Activated T-helper 1 cell treated with anti-CD3 and anti-CD28 coated beads, Interleukin-12 subunit alpha, Interleukin-12 subunit beta, Interleukin-2, Interleukin-4 antibody, amounts not matched to agents 30 ng/mL and 10 ng/mL and 1 ng/mL, durations not matched to agents 14 hours and 24 hours and 36 hours (primary cell): ENCODE measurements at regions not wholly inside any gene's neighbourhood (a gene's known extent, or its start where the extent isn't known, plus 50 kb on each side); places are given as distances from the start of the nearest gene placed in this dataset.

ENCODE experiments used
- DNase-seq: peaks from one replicate; pipeline ENCODE4 v3.0.0; 2021; ENCODE audit warnings: low spot score
- H3K27ac Mint-ChIP-seq: one replicate; pipeline ENCODE4 v1.8.0; 2021; ENCODE audit warnings: mild to moderate bottlenecking, mixed read lengths
- H3K27me3 Mint-ChIP-seq: one replicate; pipeline ENCODE4 v1.8.0; 2022; ENCODE audit warnings: mild to moderate bottlenecking, moderate library complexity, mixed read lengths; ENCODE audit not compliant: insufficient read depth
- H3K36me3 Mint-ChIP-seq: one replicate; pipeline ENCODE4 v1.8.0; 2021; ENCODE audit warnings: low read depth, mixed read lengths
- H3K4me1 Mint-ChIP-seq: one replicate; pipeline ENCODE4 v1.8.0; 2021; ENCODE audit warnings: low read depth, mixed read lengths
- H3K4me3 Mint-ChIP-seq: one replicate; pipeline ENCODE4 v1.8.0; 2021; ENCODE audit warnings: mild to moderate bottlenecking, moderate library complexity, mixed read lengths
- H3K9me3 Mint-ChIP-seq: one replicate; pipeline ENCODE4 v1.8.0; 2021; ENCODE audit warnings: mixed read lengths
- intact Hi-C: fragments of 100-400 bp; cut with micrococcal nuclease; formaldehyde crosslinking; loops from one replicate; pipeline ENCODE4 v1.15.1; 2024

GRCh38 chr20:22499515-22500166, 84.7 kb downstream of the FOXA2 start:
- H3K36me3 Mint-ChIP-seq = no peaks in the 10 kb centered on the region
- no peaks in the 10 kb centered on the region for H3K4me1 Mint-ChIP-seq

GRCh38 chr20:22496817-22497216, 87.6 kb downstream of the FOXA2 start:
- intact Hi-C loops = no loop called here
- Mint-ChIP-seq H3K27ac (no peak overlapping the region), H3K27me3 (no peaks in the 10 kb centered on the region), H3K9me3 (peaks cover 6% of the 10 kb centered on the region), H3K4me1 (no peaks in the 10 kb centered on the region), H3K4me3 (no peak overlapping the region), H3K36me3 (no peaks in the 10 kb centered on the region)
- DNase-seq = no peak

More at GRCh38 chr20:22499515-22500166, 84.7 kb downstream of the FOXA2 start:
- no peak for DNase-seq
- Mint-ChIP-seq H3K27ac (no peak overlapping the region), H3K4me3 (no peak overlapping the region), H3K9me3 (peaks cover 6% of the 10 kb centered on the region), H3K27me3 (no peaks in the 10 kb centered on the region)
- intact Hi-C loops = no loop called here

- DNase-seq = no peak
- Mint-ChIP-seq H3K9me3 (peaks cover 6% of the 10 kb centered on the region), H3K27me3 (no peaks in the 10 kb centered on the region), H3K4me1 (no peaks in the 10 kb centered on the region), H3K27ac (no peak overlapping the region), H3K4me3 (no peak overlapping the region), H3K36me3 (no peaks in the 10 kb centered on the region)
- intact Hi-C loops = no loop called here
These were observed 88.6 kb downstream of the FOXA2 start for GRCh38 chr20:22495789-22496188.

GRCh38 chr20:22495172-22495571, 89.2 kb downstream of the FOXA2 start:
- no peak overlapping the region for H3K4me3 Mint-ChIP-seq
- no peak overlapping the region for H3K27ac Mint-ChIP-seq
- H3K4me1 Mint-ChIP-seq = no peaks in the 10 kb centered on the region
- intact Hi-C loops = no loop called here
- H3K9me3 Mint-ChIP-seq = peaks cover 2% of the 10 kb centered on the region
- DNase-seq = no peak
- no peaks in the 10 kb centered on the region for H3K36me3 Mint-ChIP-seq
- no peaks in the 10 kb centered on the region for H3K27me3 Mint-ChIP-seq

GRCh38 chr20:22492497-22492896, 91.9 kb downstream of the FOXA2 start:
- H3K4me1 Mint-ChIP-seq = no peaks in the 10 kb centered on the region
- no peak for DNase-seq
- no peaks in the 10 kb centered on the region for H3K9me3 Mint-ChIP-seq
- no peaks in the 10 kb centered on the region for H3K36me3 Mint-ChIP-seq
- H3K27ac Mint-ChIP-seq = no peak overlapping the region
- intact Hi-C loops = no loop called here
- H3K27me3 Mint-ChIP-seq = no peaks in the 10 kb centered on the region
- no peak overlapping the region for H3K4me3 Mint-ChIP-seq

GRCh38 chr20:22491194-22491505, 93.2 kb downstream of the FOXA2 start:
- H3K27me3 Mint-ChIP-seq = no peaks in the 10 kb centered on the region
- H3K4me3 Mint-ChIP-seq = no peak overlapping the region
- H3K9me3 Mint-ChIP-seq = no peaks in the 10 kb centered on the region
- no peaks in the 10 kb centered on the region for H3K4me1 Mint-ChIP-seq
- no peak for DNase-seq
- H3K27ac Mint-ChIP-seq = no peak overlapping the region
- no peaks in the 10 kb centered on the region for H3K36me3 Mint-ChIP-seq
- intact Hi-C loops = no loop called here

GRCh38 chr20:22490287-22491193, 93.8 kb downstream of the FOXA2 start:
- DNase-seq = no peak
- no peaks in the 10 kb centered on the region for H3K4me1 Mint-ChIP-seq
- no peak overlapping the region for H3K27ac Mint-ChIP-seq
- intact Hi-C loops = no loop called here
- no peak overlapping the region for H3K4me3 Mint-ChIP-seq
- H3K9me3 Mint-ChIP-seq = no peaks in the 10 kb centered on the region
- H3K27me3 Mint-ChIP-seq = no peaks in the 10 kb centered on the region
- no peaks in the 10 kb centered on the region for H3K36me3 Mint-ChIP-seq

GRCh38 chr20:22489626-22490286, 94.6 kb downstream of the FOXA2 start:
- Mint-ChIP-seq H3K27me3 (no peaks in the 10 kb centered on the region), H3K4me1 (no peaks in the 10 kb centered on the region), H3K4me3 (no peak overlapping the region), H3K9me3 (no peaks in the 10 kb centered on the region), H3K36me3 (no peaks in the 10 kb centered on the region), H3K27ac (no peak overlapping the region)
- intact Hi-C loops = no loop called here
- DNase-seq = no peak

GRCh38 chr20:22480336-22480735, 104.0 kb downstream of the FOXA2 start:
- DNase-seq = no peak
- Mint-ChIP-seq H3K36me3 (no peaks in the 10 kb centered on the region), H3K27ac (no peak overlapping the region), H3K4me3 (no peak overlapping the region), H3K4me1 (no peaks in the 10 kb centered on the region), H3K9me3 (no peaks in the 10 kb centered on the region), H3K27me3 (no peaks in the 10 kb centered on the region)
- intact Hi-C loops = no loop called here

GRCh38 chr20:22475662-22476061, 108.7 kb downstream of the FOXA2 start:
- no peaks in the 10 kb centered on the region for H3K4me1 Mint-ChIP-seq
- no peak for DNase-seq
- H3K36me3 Mint-ChIP-seq = no peaks in the 10 kb centered on the region
- H3K4me3 Mint-ChIP-seq = no peak overlapping the region
- intact Hi-C loops = no loop called here
- no peaks in the 10 kb centered on the region for H3K27me3 Mint-ChIP-seq
- no peak overlapping the region for H3K27ac Mint-ChIP-seq
- peaks cover 8% of the 10 kb centered on the region for H3K9me3 Mint-ChIP-seq

GRCh38 chr20:22474224-22474623, 110.1 kb downstream of the FOXA2 start:
- no peaks in the 10 kb centered on the region for H3K36me3 Mint-ChIP-seq
- H3K4me1 Mint-ChIP-seq = no peaks in the 10 kb centered on the region
- no peak for DNase-seq
- H3K27me3 Mint-ChIP-seq = no peaks in the 10 kb centered on the region
- no peak overlapping the region for H3K4me3 Mint-ChIP-seq
- intact Hi-C loops = no loop called here
- no peak overlapping the region for H3K27ac Mint-ChIP-seq
- H3K9me3 Mint-ChIP-seq = peaks cover 8% of the 10 kb centered on the region

GRCh38 chr20:22473293-22473692, 111.1 kb downstream of the FOXA2 start:
- Mint-ChIP-seq H3K4me3 (no peak overlapping the region), H3K9me3 (peaks cover 8% of the 10 kb centered on the region), H3K36me3 (no peaks in the 10 kb centered on the region), H3K4me1 (no peaks in the 10 kb centered on the region), H3K27me3 (no peaks in the 10 kb centered on the region), H3K27ac (no peak overlapping the region)
- intact Hi-C loops = no loop called here
- DNase-seq = no peak

GRCh38 chr20:22472447-22473100, 111.8 kb downstream of the FOXA2 start:
- Mint-ChIP-seq H3K4me3 (no peak overlapping the region), H3K27me3 (no peaks in the 10 kb centered on the region)

More at GRCh38 chr20:22472447-22473100, 111.8 kb downstream of the FOXA2 start:
- DNase-seq = no peak
- Mint-ChIP-seq H3K36me3 (no peaks in the 10 kb centered on the region), H3K9me3 (peaks cover 8% of the 10 kb centered on the region), H3K4me1 (no peaks in the 10 kb centered on the region), H3K27ac (no peak overlapping the region)
- intact Hi-C loops = no loop called here
